ENCODE measurements at regions not wholly inside any gene's neighbourhood (a gene's known extent, or its start where the extent isn't known, plus 50 kb on each side); places are given as distances from the start of the nearest gene placed in this dataset.
"Not testable (repeated sequence)": the region's sequence is repeated elsewhere in the genome, so short reads cannot be mapped to it uniquely, and the experiment has no call there.

GRCh38 chr1:86633306-86633838 lies 71.0 kb upstream of the SH3GLB1 start:
- H3F3A ChIP-seq (ENCODE audit: insufficient read depth); H3K4me1 ChIP-seq (ENCODE audit: insufficient read depth); H3K79me2 ChIP-seq (ENCODE audit: insufficient read depth); H3K4me3 ChIP-seq; H3K4me2 ChIP-seq (ENCODE audit: unreplicated experiment); H3K27ac ChIP-seq; H3K9me2 ChIP-seq (ENCODE audit: insufficient read depth); H3K9ac ChIP-seq; H3K27me3 ChIP-seq (replicated peaks; ENCODE audit: insufficient read depth); H3K9me3 ChIP-seq (ENCODE audit: low read depth); in situ Hi-C loops (cut with MboI); H4K20me1 ChIP-seq (ENCODE audit: insufficient read depth); DNase-seq; H3K36me3 ChIP-seq (ENCODE audit: low read depth); H2AFZ ChIP-seq: not testable (repeated sequence)
- WGBS, 2 experiments (ENCODE audit: low coverage in 1 of 2, low lambda C conversion rate in 2 of 2, missing lambda C conversion rate in 2 of 2): 35 to 36% methylated on average over 6 to 7 of the region's 7 CpGs

- H3K4me3 ChIP-seq: no peak overlapping the region
- H3F3A ChIP-seq (ENCODE audit: insufficient read depth): no peaks in the 10 kb centered on the region
- no peak overlapping the region for H3K27ac ChIP-seq
- H3K27me3 ChIP-seq (replicated peaks; ENCODE audit: insufficient read depth): no peaks in the 10 kb centered on the region
- no peaks in the 10 kb centered on the region for H4K20me1 ChIP-seq (ENCODE audit: insufficient read depth)
- no peak overlapping the region for H3K4me2 ChIP-seq (ENCODE audit: unreplicated experiment)
- H3K79me2 ChIP-seq (ENCODE audit: insufficient read depth): no peaks in the 10 kb centered on the region
- H3K4me1 ChIP-seq (ENCODE audit: insufficient read depth): no peaks in the 10 kb centered on the region
- H3K36me3 ChIP-seq (ENCODE audit: low read depth): no peaks in the 10 kb centered on the region
- no peak overlapping the region for H2AFZ ChIP-seq
- in situ Hi-C loops (cut with MboI): no loop called here
- DNase-seq: no peak
- no peak overlapping the region for H3K9ac ChIP-seq
- TF ChIP-seq EZH2 (IDR thresholded peaks at IDR 0.05; ENCODE audit: insufficient read depth, poor library complexity, severe bottlenecking) (no peak), EZH2phosphoT487 (IDR thresholded peaks at IDR 0.05; ENCODE audit: insufficient read depth, low read depth) (no peak)
- no peaks in the 10 kb centered on the region for H3K9me2 ChIP-seq (ENCODE audit: insufficient read depth)
- 79 to 84% methylated on average over 3 of the region's 3 CpGs for WGBS, 2 experiments (ENCODE audit: low coverage in 1 of 2, low lambda C conversion rate in 2 of 2, missing lambda C conversion rate in 2 of 2)
- H3K9me3 ChIP-seq (ENCODE audit: low read depth): no peaks in the 10 kb centered on the region
Observed at GRCh38 chr1:86633921-86634320, 70.5 kb upstream of the SH3GLB1 start.

- TF ChIP-seq EZH2 (IDR thresholded peaks at IDR 0.05; ENCODE audit: insufficient read depth, poor library complexity, severe bottlenecking): no peak
- no peak for TF ChIP-seq EZH2phosphoT487 (IDR thresholded peaks at IDR 0.05; ENCODE audit: insufficient read depth, low read depth)
- Histone ChIP-seq H3K4me3 (no peak overlapping the region), H4K20me1 (ENCODE audit: insufficient read depth) (no peaks in the 10 kb centered on the region), H3K9me2 (ENCODE audit: insufficient read depth) (no peaks in the 10 kb centered on the region), H3K36me3 (ENCODE audit: low read depth) (no peaks in the 10 kb centered on the region), H3K4me2 (ENCODE audit: unreplicated experiment) (no peak overlapping the region), H3K9me3 (ENCODE audit: low read depth) (no peaks in the 10 kb centered on the region), H3K9ac (no peak overlapping the region), H3K79me2 (ENCODE audit: insufficient read depth) (no peaks in the 10 kb centered on the region), H3K4me1 (ENCODE audit: insufficient read depth) (no peaks in the 10 kb centered on the region), H3K27ac (no peak overlapping the region), H3K27me3 (replicated peaks; ENCODE audit: insufficient read depth) (no peaks in the 10 kb centered on the region), H2AFZ (no peak overlapping the region), H3F3A (ENCODE audit: insufficient read depth) (no peaks in the 10 kb centered on the region)
- in situ Hi-C loops (cut with MboI): no loop called here
- no peak for DNase-seq
Observed at GRCh38 chr1:86636898-86637297, 67.5 kb upstream of the SH3GLB1 start.

- Histone ChIP-seq H3K4me2 (ENCODE audit: unreplicated experiment) (no peak overlapping the region), H3K9me3 (ENCODE audit: low read depth) (no peaks in the 10 kb centered on the region), H3K4me3 (no peak overlapping the region), H3K4me1 (ENCODE audit: insufficient read depth) (no peaks in the 10 kb centered on the region), H3F3A (ENCODE audit: insufficient read depth) (no peaks in the 10 kb centered on the region), H3K27me3 (replicated peaks; ENCODE audit: insufficient read depth) (no peaks in the 10 kb centered on the region), H3K36me3 (ENCODE audit: low read depth) (no peaks in the 10 kb centered on the region), H3K9ac (no peak overlapping the region), H3K9me2 (ENCODE audit: insufficient read depth) (no peaks in the 10 kb centered on the region), H2AFZ (no peak overlapping the region), H4K20me1 (ENCODE audit: insufficient read depth) (no peaks in the 10 kb centered on the region), H3K27ac (no peak overlapping the region), H3K79me2 (ENCODE audit: insufficient read depth) (no peaks in the 10 kb centered on the region)
- 57 to 61% methylated on average over 6 of the region's 6 CpGs for WGBS, 2 experiments (ENCODE audit: low coverage in 1 of 2, low lambda C conversion rate in 2 of 2, missing lambda C conversion rate in 2 of 2)
- in situ Hi-C loops (cut with MboI): no loop called here
- TF ChIP-seq EZH2 (IDR thresholded peaks at IDR 0.05; ENCODE audit: insufficient read depth, poor library complexity, severe bottlenecking) (no peak), EZH2phosphoT487 (IDR thresholded peaks at IDR 0.05; ENCODE audit: insufficient read depth, low read depth) (no peak)
- no peak for DNase-seq
Observed at GRCh38 chr1:86640161-86640670, 64.2 kb upstream of the SH3GLB1 start.

GRCh38 chr1:86641318-86641717 lies 63.1 kb upstream of the SH3GLB1 start:
- Histone ChIP-seq H3K9me3 (ENCODE audit: low read depth) (no peaks in the 10 kb centered on the region), H3F3A (ENCODE audit: insufficient read depth) (no peaks in the 10 kb centered on the region), H3K4me3 (no peak overlapping the region), H3K4me2 (ENCODE audit: unreplicated experiment) (no peak overlapping the region), H2AFZ (no peak overlapping the region), H4K20me1 (ENCODE audit: insufficient read depth) (no peaks in the 10 kb centered on the region), H3K9ac (no peak overlapping the region), H3K36me3 (ENCODE audit: low read depth) (no peaks in the 10 kb centered on the region), H3K27ac (no peak overlapping the region), H3K27me3 (replicated peaks; ENCODE audit: insufficient read depth) (no peaks in the 10 kb centered on the region), H3K4me1 (ENCODE audit: insufficient read depth) (no peaks in the 10 kb centered on the region), H3K79me2 (ENCODE audit: insufficient read depth) (no peaks in the 10 kb centered on the region), H3K9me2 (ENCODE audit: insufficient read depth) (no peaks in the 10 kb centered on the region)
- TF ChIP-seq EZH2 (IDR thresholded peaks at IDR 0.05; ENCODE audit: insufficient read depth, poor library complexity, severe bottlenecking) (no peak), EZH2phosphoT487 (IDR thresholded peaks at IDR 0.05; ENCODE audit: insufficient read depth, low read depth) (no peak)
- no peak for DNase-seq
- in situ Hi-C loops (cut with MboI): no loop called here

GRCh38 chr1:86644655-86645054 lies 59.7 kb upstream of the SH3GLB1 start:
- H3K27ac ChIP-seq; H4K20me1 ChIP-seq (ENCODE audit: insufficient read depth); H3K9me2 ChIP-seq (ENCODE audit: insufficient read depth); H3K36me3 ChIP-seq (ENCODE audit: low read depth); H3F3A ChIP-seq (ENCODE audit: insufficient read depth); DNase-seq; H3K4me1 ChIP-seq (ENCODE audit: insufficient read depth); H3K4me3 ChIP-seq; H3K4me2 ChIP-seq (ENCODE audit: unreplicated experiment); H3K79me2 ChIP-seq (ENCODE audit: insufficient read depth); H3K9ac ChIP-seq; H3K9me3 ChIP-seq (ENCODE audit: low read depth); H3K27me3 ChIP-seq (replicated peaks; ENCODE audit: insufficient read depth); in situ Hi-C loops (cut with MboI); H2AFZ ChIP-seq: not testable (repeated sequence)
- 89 to 92% methylated on average over 5 of the region's 5 CpGs for WGBS, 2 experiments (ENCODE audit: low coverage in 1 of 2, low lambda C conversion rate in 2 of 2, missing lambda C conversion rate in 2 of 2)
